ENCODE measurements at regions not wholly inside any gene's neighbourhood (a gene's known extent, or its start where the extent isn't known, plus 50 kb on each side); places are given as distances from the start of the nearest gene placed in this dataset.
"Not testable (repeated sequence)": the region's sequence is repeated elsewhere in the genome, so short reads cannot be mapped to it uniquely, and the experiment has no call there.

- TF ChIP-seq CTCF (IDR thresholded peaks at IDR 0.05; ENCODE audit: low read depth, low read length, missing control alignments): no peak
- no peak overlapping the region for H3K4me3 ChIP-seq (replicated peaks; ENCODE audit: low read depth, low read length)
- DNase-seq (ENCODE audit: extremely low read depth, low read depth): no peak
Measured at GRCh38 chr6:10078581-10078980, 336.3 kb downstream of the TFAP2A start.

- not testable (repeated sequence) for H3K4me3 ChIP-seq (replicated peaks; ENCODE audit: low read depth, low read length); DNase-seq (ENCODE audit: extremely low read depth, low read depth)
Measured at GRCh38 chr6:10074726-10075125, 340.1 kb downstream of the TFAP2A start.

- H3K4me3 ChIP-seq (replicated peaks; ENCODE audit: low read depth, low read length): no peak overlapping the region
- no peak for DNase-seq (ENCODE audit: extremely low read depth, low read depth)
- no peak for TF ChIP-seq CTCF (IDR thresholded peaks at IDR 0.05; ENCODE audit: low read depth, low read length, missing control alignments)
Measured at GRCh38 chr6:10073341-10073740, 341.5 kb downstream of the TFAP2A start.

GRCh38 chr6:10071631-10072220 lies 343.1 kb downstream of the TFAP2A start:
- DNase-seq (ENCODE audit: extremely low read depth, low read depth): no peak
- no peak overlapping the region for H3K4me3 ChIP-seq (replicated peaks; ENCODE audit: low read depth, low read length)
- TF ChIP-seq CTCF (IDR thresholded peaks at IDR 0.05; ENCODE audit: low read depth, low read length, missing control alignments): no peak

- TF ChIP-seq CTCF (IDR thresholded peaks at IDR 0.05; ENCODE audit: low read depth, low read length, missing control alignments): no peak
- no peak for DNase-seq (ENCODE audit: extremely low read depth, low read depth)
- H3K4me3 ChIP-seq (replicated peaks; ENCODE audit: low read depth, low read length): no peak overlapping the region
Measured at GRCh38 chr6:10060004-10060403, 354.9 kb downstream of the TFAP2A start.

GRCh38 chr6:10054672-10055071 lies 360.2 kb downstream of the TFAP2A start:
- no peak for TF ChIP-seq CTCF (IDR thresholded peaks at IDR 0.05; ENCODE audit: low read depth, low read length, missing control alignments)
- H3K4me3 ChIP-seq (replicated peaks; ENCODE audit: low read depth, low read length): no peak overlapping the region
- DNase-seq (ENCODE audit: extremely low read depth, low read depth): no peak

- no peak for TF ChIP-seq CTCF (IDR thresholded peaks at IDR 0.05; ENCODE audit: low read depth, low read length, missing control alignments)
- no peak overlapping the region for H3K4me3 ChIP-seq (replicated peaks; ENCODE audit: low read depth, low read length)
- no peak for DNase-seq (ENCODE audit: extremely low read depth, low read depth)
Measured at GRCh38 chr6:10051283-10051682, 363.6 kb downstream of the TFAP2A start.
